Activated naive CD4-positive, alpha-beta T cell treated with anti-CD3 and anti-CD28 coated beads, Interleukin-2, amount 50 U/mL, for 24 hours (primary cell): ENCODE measurements at regions not wholly inside any gene's neighbourhood (a gene's known extent, or its start where the extent isn't known, plus 50 kb on each side); places are given as distances from the start of the nearest gene placed in this dataset.

Experiments
- H3K27ac Mint-ChIP-seq: one replicate; pipeline ENCODE4 v1.8.0; 2021; ENCODE audit warnings: mild to moderate bottlenecking, mixed read lengths
- H3K27me3 Mint-ChIP-seq: one replicate; pipeline ENCODE4 v1.8.0; 2021; ENCODE audit warnings: mixed read lengths
- H3K36me3 Mint-ChIP-seq: one replicate; pipeline ENCODE4 v1.8.0; 2021; ENCODE audit warnings: mixed read lengths
- H3K4me1 Mint-ChIP-seq: one replicate; pipeline ENCODE4 v1.8.0; 2021; ENCODE audit warnings: mixed read lengths
- H3K4me3 Mint-ChIP-seq: one replicate; pipeline ENCODE4 v1.8.0; 2021; ENCODE audit warnings: mild to moderate bottlenecking, mixed read lengths
- H3K9me3 Mint-ChIP-seq: one replicate; pipeline ENCODE4 v1.8.0; 2021; ENCODE audit warnings: mixed read lengths

GRCh38 chr4:23366557-23366906 is 523.3 kb downstream of the PPARGC1A start:
- Mint-ChIP-seq H3K4me3 (no peak overlapping the region), H3K4me1 (no peaks in the 10 kb centered on the region), H3K27me3 (no peaks in the 10 kb centered on the region), H3K36me3 (no peaks in the 10 kb centered on the region), H3K9me3 (no peaks in the 10 kb centered on the region), H3K27ac (no peak overlapping the region)

- Mint-ChIP-seq H3K4me1 (no peaks in the 10 kb centered on the region), H3K4me3 (no peak overlapping the region), H3K27ac (peak overlapping the region; percentile 11), H3K27me3 (no peaks in the 10 kb centered on the region), H3K9me3 (no peaks in the 10 kb centered on the region), H3K36me3 (no peaks in the 10 kb centered on the region)
Observed at GRCh38 chr4:23365871-23366556, 523.8 kb downstream of the PPARGC1A start.

- no peaks in the 10 kb centered on the region for H3K9me3 Mint-ChIP-seq
- H3K27ac Mint-ChIP-seq: no peak overlapping the region
- H3K27me3 Mint-ChIP-seq: no peaks in the 10 kb centered on the region
- H3K36me3 Mint-ChIP-seq: no peaks in the 10 kb centered on the region
- no peaks in the 10 kb centered on the region for H3K4me1 Mint-ChIP-seq
- no peak overlapping the region for H3K4me3 Mint-ChIP-seq
Observed at GRCh38 chr4:23365086-23365485, 524.8 kb downstream of the PPARGC1A start.

GRCh38 chr4:23364167-23364566 is 525.7 kb downstream of the PPARGC1A start:
- Mint-ChIP-seq H3K4me3 (no peak overlapping the region), H3K27ac (no peak overlapping the region), H3K9me3 (no peaks in the 10 kb centered on the region), H3K36me3 (no peaks in the 10 kb centered on the region), H3K4me1 (no peaks in the 10 kb centered on the region), H3K27me3 (no peaks in the 10 kb centered on the region)

- no peaks in the 10 kb centered on the region for H3K4me1 Mint-ChIP-seq
- H3K9me3 Mint-ChIP-seq: no peaks in the 10 kb centered on the region
- no peak overlapping the region for H3K27ac Mint-ChIP-seq
- no peak overlapping the region for H3K4me3 Mint-ChIP-seq
- no peaks in the 10 kb centered on the region for H3K27me3 Mint-ChIP-seq
- H3K36me3 Mint-ChIP-seq: no peaks in the 10 kb centered on the region
Observed at GRCh38 chr4:23361453-23361852, 528.4 kb downstream of the PPARGC1A start.

GRCh38 chr4:23360718-23361117 is 529.1 kb downstream of the PPARGC1A start:
- no peak overlapping the region for H3K4me3 Mint-ChIP-seq
- H3K27me3 Mint-ChIP-seq: no peaks in the 10 kb centered on the region
- no peaks in the 10 kb centered on the region for H3K36me3 Mint-ChIP-seq
- H3K4me1 Mint-ChIP-seq: no peaks in the 10 kb centered on the region
- H3K9me3 Mint-ChIP-seq: no peaks in the 10 kb centered on the region
- H3K27ac Mint-ChIP-seq: no peak overlapping the region

GRCh38 chr4:23355258-23355657 is 534.6 kb downstream of the PPARGC1A start:
- Mint-ChIP-seq H3K4me3 (no peak overlapping the region), H3K4me1 (no peaks in the 10 kb centered on the region), H3K27ac (no peak overlapping the region)

GRCh38 chr4:23353200-23353599 is 536.6 kb downstream of the PPARGC1A start:
- Mint-ChIP-seq H3K9me3 (no peaks in the 10 kb centered on the region), H3K4me3 (no peak overlapping the region), H3K27ac (no peak overlapping the region), H3K36me3 (no peaks in the 10 kb centered on the region), H3K27me3 (peaks cover 2% of the 10 kb centered on the region), H3K4me1 (no peaks in the 10 kb centered on the region)

More at GRCh38 chr4:23355258-23355657, 534.6 kb downstream of the PPARGC1A start:
- peaks cover 2% of the 10 kb centered on the region for H3K27me3 Mint-ChIP-seq
- no peaks in the 10 kb centered on the region for H3K9me3 Mint-ChIP-seq
- no peaks in the 10 kb centered on the region for H3K36me3 Mint-ChIP-seq

GRCh38 chr4:23348789-23349498 is 540.9 kb downstream of the PPARGC1A start:
- no peaks in the 10 kb centered on the region for H3K4me1 Mint-ChIP-seq
- H3K27me3 Mint-ChIP-seq: peaks cover 2% of the 10 kb centered on the region
- H3K27ac Mint-ChIP-seq: no peak overlapping the region
- no peak overlapping the region for H3K4me3 Mint-ChIP-seq
- H3K9me3 Mint-ChIP-seq: no peaks in the 10 kb centered on the region
- no peaks in the 10 kb centered on the region for H3K36me3 Mint-ChIP-seq

- H3K4me1 Mint-ChIP-seq: peaks cover 38% of the 10 kb centered on the region
- no peaks in the 10 kb centered on the region for H3K27me3 Mint-ChIP-seq
- H3K27ac Mint-ChIP-seq: no peak overlapping the region
- no peak overlapping the region for H3K4me3 Mint-ChIP-seq
- no peaks in the 10 kb centered on the region for H3K36me3 Mint-ChIP-seq
- H3K9me3 Mint-ChIP-seq: peaks cover 5% of the 10 kb centered on the region
Observed at GRCh38 chr4:23337292-23337691, 552.6 kb downstream of the PPARGC1A start.

GRCh38 chr4:23333946-23334878 is 555.6 kb downstream of the PPARGC1A start:
- peaks cover 48% of the 10 kb centered on the region for H3K4me1 Mint-ChIP-seq
- peak overlapping the region; percentile 67 for H3K4me3 Mint-ChIP-seq
- no peaks in the 10 kb centered on the region for H3K36me3 Mint-ChIP-seq
- peaks cover 5% of the 10 kb centered on the region for H3K9me3 Mint-ChIP-seq
- no peaks in the 10 kb centered on the region for H3K27me3 Mint-ChIP-seq
- peak overlapping the region; percentile 59 for H3K27ac Mint-ChIP-seq

- peaks cover 5% of the 10 kb centered on the region for H3K9me3 Mint-ChIP-seq
- no peaks in the 10 kb centered on the region for H3K27me3 Mint-ChIP-seq
- H3K4me1 Mint-ChIP-seq: peaks cover 48% of the 10 kb centered on the region
- no peaks in the 10 kb centered on the region for H3K36me3 Mint-ChIP-seq
- H3K4me3 Mint-ChIP-seq: no peak overlapping the region
- H3K27ac Mint-ChIP-seq: peak overlapping the region; percentile 59
Observed at GRCh38 chr4:23333556-23333945, 556.3 kb downstream of the PPARGC1A start.

GRCh38 chr4:23332313-23332712 is 557.5 kb downstream of the PPARGC1A start:
- Mint-ChIP-seq H3K4me1 (peaks cover 53% of the 10 kb centered on the region), H3K27ac (no peak overlapping the region), H3K27me3 (no peaks in the 10 kb centered on the region), H3K9me3 (no peaks in the 10 kb centered on the region), H3K4me3 (no peak overlapping the region), H3K36me3 (no peaks in the 10 kb centered on the region)

GRCh38 chr4:23327120-23327519 is 562.7 kb downstream of the PPARGC1A start:
- no peak overlapping the region for H3K27ac Mint-ChIP-seq
- no peaks in the 10 kb centered on the region for H3K27me3 Mint-ChIP-seq
- no peaks in the 10 kb centered on the region for H3K36me3 Mint-ChIP-seq
- peaks cover 5% of the 10 kb centered on the region for H3K9me3 Mint-ChIP-seq
- H3K4me1 Mint-ChIP-seq: peaks cover 29% of the 10 kb centered on the region
- H3K4me3 Mint-ChIP-seq: no peak overlapping the region

- Mint-ChIP-seq H3K4me1 (peaks cover 21% of the 10 kb centered on the region), H3K27me3 (no peaks in the 10 kb centered on the region), H3K36me3 (no peaks in the 10 kb centered on the region), H3K4me3 (no peak overlapping the region), H3K9me3 (peaks cover 5% of the 10 kb centered on the region), H3K27ac (no peak overlapping the region)
Observed at GRCh38 chr4:23324021-23324690, 565.7 kb downstream of the PPARGC1A start.
